ENCODE measurements at regions not wholly inside any gene's neighbourhood (a gene's known extent, or its start where the extent isn't known, plus 50 kb on each side); places are given as distances from the start of the nearest gene placed in this dataset.

DNA sequence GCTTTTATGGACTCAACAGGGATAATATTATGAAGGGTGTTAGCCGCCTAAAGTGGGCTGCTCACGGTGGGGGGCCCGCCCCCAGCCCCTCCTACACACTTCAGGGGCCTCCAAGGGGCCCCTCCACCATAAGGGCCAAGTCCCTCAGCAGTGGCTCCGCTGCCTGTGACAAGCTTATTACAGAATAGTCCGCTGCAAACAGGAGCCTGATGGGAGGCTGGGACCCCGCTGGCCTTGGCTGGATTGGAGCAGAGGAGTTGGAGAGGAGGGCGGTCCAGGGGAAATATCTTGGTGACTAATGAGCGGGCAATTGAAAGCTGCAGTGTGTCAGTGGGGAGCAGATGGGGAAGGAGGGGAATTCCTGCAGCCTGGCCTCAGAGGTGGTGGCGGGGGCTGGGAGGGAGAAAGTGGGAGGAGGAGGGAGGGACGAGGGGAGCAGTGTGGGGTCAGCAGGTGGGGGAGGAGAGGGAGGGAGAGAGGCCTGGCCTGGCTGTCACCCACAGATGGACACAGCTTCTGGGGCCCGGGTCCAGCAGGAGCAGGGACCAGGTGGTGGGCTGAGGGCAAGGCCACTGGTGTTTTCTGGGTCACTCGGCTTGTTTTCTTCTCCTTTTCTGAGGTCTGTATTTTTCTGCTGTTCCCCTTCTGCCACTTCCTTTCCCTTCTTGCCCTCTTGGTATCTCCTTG is 57.6 kb upstream of the FOXP4 start:
- TF ChIP-seq, protein P1, sequence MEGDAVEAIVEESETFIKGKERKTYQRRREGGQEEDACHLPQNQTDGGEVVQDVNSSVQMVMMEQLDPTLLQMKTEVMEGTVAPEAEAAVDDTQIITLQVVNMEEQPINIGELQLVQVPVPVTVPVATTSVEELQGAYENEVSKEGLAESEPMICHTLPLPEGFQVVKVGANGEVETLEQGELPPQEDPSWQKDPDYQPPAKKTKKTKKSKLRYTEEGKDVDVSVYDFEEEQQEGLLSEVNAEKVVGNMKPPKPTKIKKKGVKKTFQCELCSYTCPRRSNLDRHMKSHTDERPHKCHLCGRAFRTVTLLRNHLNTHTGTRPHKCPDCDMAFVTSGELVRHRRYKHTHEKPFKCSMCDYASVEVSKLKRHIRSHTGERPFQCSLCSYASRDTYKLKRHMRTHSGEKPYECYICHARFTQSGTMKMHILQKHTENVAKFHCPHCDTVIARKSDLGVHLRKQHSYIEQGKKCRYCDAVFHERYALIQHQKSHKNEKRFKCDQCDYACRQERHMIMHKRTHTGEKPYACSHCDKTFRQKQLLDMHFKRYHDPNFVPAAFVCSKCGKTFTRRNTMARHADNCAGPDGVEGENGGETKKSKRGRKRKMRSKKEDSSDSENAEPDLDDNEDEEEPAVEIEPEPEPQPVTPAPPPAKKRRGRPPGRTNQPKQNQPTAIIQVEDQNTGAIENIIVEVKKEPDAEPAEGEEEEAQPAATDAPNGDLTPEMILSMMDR (IDR thresholded peaks at IDR 0.05; ENCODE audit: low read depth, low read length), result no peak
- no peak for TF ChIP-seq EZH2phosphoT487 (IDR thresholded peaks at IDR 0.05; ENCODE audit: low read depth)

All from OCI-LY3 (cell line).